ENCODE measurements at regions not wholly inside any gene's neighbourhood (a gene's known extent, or its start where the extent isn't known, plus 50 kb on each side); places are given as distances from the start of the nearest gene placed in this dataset.

DNA sequence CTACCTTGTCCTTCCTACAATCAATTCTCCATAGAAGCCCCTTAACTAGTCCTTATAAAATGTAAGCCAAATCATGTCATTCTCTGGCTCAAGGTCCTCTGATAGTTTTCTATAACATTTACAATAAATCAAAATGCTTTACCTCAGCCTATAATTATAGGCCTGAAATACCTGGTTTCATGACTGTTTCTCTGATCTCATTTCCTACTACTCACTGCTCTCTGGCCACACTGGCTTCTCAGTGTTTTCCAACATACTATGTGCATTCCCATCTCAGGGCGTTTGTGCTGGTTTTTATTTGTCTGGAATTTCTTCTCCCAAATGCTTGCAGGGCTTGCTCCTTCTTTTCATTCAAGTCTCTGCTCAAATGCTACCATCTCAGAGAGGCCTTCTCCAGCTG lies 67.9 kb upstream of the MAGI3 start:
- DNase-seq (ENCODE audit: low read depth), result no peak
- Histone ChIP-seq H3K27me3 (ENCODE audit: control insufficient read depth, insufficient read depth, low read length) (no peaks in the 10 kb centered on the region), H3K4me3 (ENCODE audit: low read depth, low read length) (no peak overlapping the region), H3K36me3 (ENCODE audit: control insufficient read depth, insufficient read depth, low read length) (no peaks in the 10 kb centered on the region)
- TF ChIP-seq, protein P1, sequence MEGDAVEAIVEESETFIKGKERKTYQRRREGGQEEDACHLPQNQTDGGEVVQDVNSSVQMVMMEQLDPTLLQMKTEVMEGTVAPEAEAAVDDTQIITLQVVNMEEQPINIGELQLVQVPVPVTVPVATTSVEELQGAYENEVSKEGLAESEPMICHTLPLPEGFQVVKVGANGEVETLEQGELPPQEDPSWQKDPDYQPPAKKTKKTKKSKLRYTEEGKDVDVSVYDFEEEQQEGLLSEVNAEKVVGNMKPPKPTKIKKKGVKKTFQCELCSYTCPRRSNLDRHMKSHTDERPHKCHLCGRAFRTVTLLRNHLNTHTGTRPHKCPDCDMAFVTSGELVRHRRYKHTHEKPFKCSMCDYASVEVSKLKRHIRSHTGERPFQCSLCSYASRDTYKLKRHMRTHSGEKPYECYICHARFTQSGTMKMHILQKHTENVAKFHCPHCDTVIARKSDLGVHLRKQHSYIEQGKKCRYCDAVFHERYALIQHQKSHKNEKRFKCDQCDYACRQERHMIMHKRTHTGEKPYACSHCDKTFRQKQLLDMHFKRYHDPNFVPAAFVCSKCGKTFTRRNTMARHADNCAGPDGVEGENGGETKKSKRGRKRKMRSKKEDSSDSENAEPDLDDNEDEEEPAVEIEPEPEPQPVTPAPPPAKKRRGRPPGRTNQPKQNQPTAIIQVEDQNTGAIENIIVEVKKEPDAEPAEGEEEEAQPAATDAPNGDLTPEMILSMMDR (IDR thresholded peaks at IDR 0.05; ENCODE audit: insufficient read depth, low read length, poor library complexity, severe bottlenecking), result no peak

DNA sequence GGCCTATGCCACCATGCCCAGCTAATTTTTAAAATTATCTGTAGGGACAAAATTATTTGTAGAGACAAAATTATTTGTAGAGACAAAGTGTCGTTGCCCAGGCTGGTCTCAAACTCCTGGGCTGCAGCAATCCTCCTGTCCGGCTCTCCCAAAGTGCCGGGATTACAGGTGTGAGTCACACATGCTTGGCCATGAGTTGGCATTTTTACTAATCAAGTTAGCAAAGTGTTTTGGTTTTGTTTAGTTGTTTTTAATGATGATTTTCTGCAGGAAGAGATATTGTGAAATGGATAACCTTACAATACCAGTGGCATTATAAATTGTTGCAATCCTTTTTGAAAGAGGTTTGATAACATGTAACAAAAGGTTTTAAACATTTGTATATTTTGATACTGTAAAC lies 65.3 kb upstream of the MAGI3 start:
- no peak for DNase-seq (ENCODE audit: low read depth)
- Histone ChIP-seq H3K36me3 (ENCODE audit: control insufficient read depth, insufficient read depth, low read length) (no peaks in the 10 kb centered on the region), H3K4me3 (ENCODE audit: low read depth, low read length) (no peak overlapping the region), H3K27me3 (ENCODE audit: control insufficient read depth, insufficient read depth, low read length) (no peaks in the 10 kb centered on the region)
- TF ChIP-seq, protein P1 (IDR thresholded peaks at IDR 0.05; ENCODE audit: insufficient read depth, low read length, poor library complexity, severe bottlenecking), result no peak

- DNase-seq (ENCODE audit: low read depth), result no peak
- H3K36me3 ChIP-seq (ENCODE audit: control insufficient read depth, insufficient read depth, low read length), result no peaks in the 10 kb centered on the region
- H3K27me3 ChIP-seq (ENCODE audit: control insufficient read depth, insufficient read depth, low read length), result no peaks in the 10 kb centered on the region
- no peak overlapping the region for H3K4me3 ChIP-seq (ENCODE audit: low read depth, low read length)
- TF ChIP-seq, protein P1 (IDR thresholded peaks at IDR 0.05; ENCODE audit: insufficient read depth, low read length, poor library complexity, severe bottlenecking), result no peak
Measured at GRCh38 chr1:113326976-113327375, 63.3 kb upstream of the MAGI3 start.

DNA sequence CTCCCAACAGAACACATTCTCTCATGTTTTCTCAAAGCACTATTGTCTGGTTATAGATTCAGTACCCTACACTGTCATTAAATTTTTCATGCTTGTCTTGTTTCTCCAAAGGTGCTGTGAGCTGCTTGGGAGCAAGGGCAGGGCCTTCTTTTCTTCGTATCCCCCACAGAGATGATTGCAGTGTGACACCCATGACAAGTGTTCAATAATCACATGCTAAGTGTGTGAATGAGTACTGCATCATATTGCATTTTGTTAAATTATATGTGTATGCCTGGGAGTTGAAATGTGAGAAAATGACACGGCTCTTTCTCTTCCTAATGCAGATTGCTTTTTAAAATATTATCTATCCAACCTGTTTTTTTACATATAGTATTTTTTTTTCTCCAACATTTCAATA lies 57.3 kb upstream of the MAGI3 start:
- DNase-seq (ENCODE audit: low read depth), result no peak
- H3K36me3 ChIP-seq (ENCODE audit: control insufficient read depth, insufficient read depth, low read length), result no peaks in the 10 kb centered on the region
- H3K4me3 ChIP-seq (ENCODE audit: low read depth, low read length), result no peak overlapping the region
- H3K27me3 ChIP-seq (ENCODE audit: control insufficient read depth, insufficient read depth, low read length), result no peaks in the 10 kb centered on the region
- TF ChIP-seq, protein P1 (IDR thresholded peaks at IDR 0.05; ENCODE audit: insufficient read depth, low read length, poor library complexity, severe bottlenecking), result no peak

DNA sequence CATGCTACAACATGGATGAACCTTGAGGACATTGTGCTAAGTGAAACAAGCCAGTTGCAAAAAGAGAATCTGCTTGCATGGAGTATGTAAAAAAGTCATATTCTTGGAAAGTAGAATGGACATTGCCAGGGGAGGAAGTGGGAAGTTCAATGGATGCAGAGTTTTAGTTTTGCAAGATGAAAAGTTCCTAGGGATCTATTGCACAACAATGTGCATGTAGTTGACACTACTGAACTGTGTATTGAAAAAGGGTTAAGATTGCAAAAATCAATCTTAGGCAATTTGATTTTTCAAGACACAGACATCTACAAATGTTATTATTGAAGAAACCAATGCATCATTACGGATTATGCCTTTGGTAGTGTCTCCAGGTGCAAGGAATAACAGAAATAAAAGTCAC lies 50.3 kb upstream of the MAGI3 start:
- Histone ChIP-seq H3K36me3 (ENCODE audit: control insufficient read depth, insufficient read depth, low read length) (no peaks in the 10 kb centered on the region), H3K4me3 (ENCODE audit: low read depth, low read length) (no peak overlapping the region), H3K27me3 (ENCODE audit: control insufficient read depth, insufficient read depth, low read length) (no peaks in the 10 kb centered on the region)
- no peak for DNase-seq (ENCODE audit: low read depth)
- TF ChIP-seq, protein P1 (IDR thresholded peaks at IDR 0.05; ENCODE audit: insufficient read depth, low read length, poor library complexity, severe bottlenecking), result no peak
